Upper lobe of left lung (tissue), 4 donors: ENCODE measurements at regions not wholly inside any gene's neighbourhood (a gene's known extent, or its start where the extent isn't known, plus 50 kb on each side); places are given as distances from the start of the nearest gene placed in this dataset.

Experiments used
- CTCF ChIP-seq, 6 experiments: fragments of 450-650 bp in 4 of 6; fragments of 200-600 bp in 2 of 6; sonication (generic) in 2 of 6; IDR thresholded peaks; one replicate each; pipeline ENCODE4 v1.5.1; 2016 to 2019; ENCODE audit warnings: antibody characterized with exemption in 6 of 6
- POLR2AphosphoS5 ChIP-seq, 2 donors: sonication (generic); formaldehyde crosslinking; IDR thresholded peaks; one replicate each; pipeline ENCODE4 v1.5.1; 2017; ENCODE audit warnings: antibody characterized with exemption in 2 of 2

DNA sequence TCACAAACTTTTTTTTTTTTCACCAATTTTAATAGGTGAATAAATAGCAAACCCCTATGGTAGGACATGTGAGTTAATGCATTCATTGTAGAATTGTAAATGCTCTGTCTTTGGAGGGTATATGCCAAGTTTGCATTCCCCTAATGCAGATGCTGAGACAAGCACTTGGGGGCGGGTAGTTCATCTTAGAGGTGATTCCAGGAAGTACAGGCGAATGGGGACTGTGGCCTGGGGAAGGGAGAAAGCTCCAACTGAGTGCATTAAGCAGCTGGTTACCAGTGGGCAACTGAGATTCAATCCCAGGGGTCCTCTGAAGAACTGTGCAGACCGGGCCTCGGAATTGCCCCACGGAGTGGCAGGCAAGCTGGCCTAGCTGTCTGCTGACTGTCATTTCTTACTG is 107.6 kb downstream of the ZNF664 start:
- TF ChIP-seq POLR2AphosphoS5 (IDR thresholded peaks at IDR 0.05): no peak
- TF ChIP-seq CTCF (IDR thresholded peaks at IDR 0.05): no peak
